ENCODE measurements at regions not wholly inside any gene's neighbourhood (a gene's known extent, or its start where the extent isn't known, plus 50 kb on each side); places are given as distances from the start of the nearest gene placed in this dataset.

GRCh38 chr7:16241017-16241416, 180.3 kb downstream of the CRPPA start:
- TF ChIP-seq POLR2A (IDR thresholded peaks at IDR 0.05; ENCODE audit: low read length): no peak
- no peak for TF ChIP-seq GATA1 (IDR thresholded peaks at IDR 0.05; ENCODE audit: low read depth, low read length)
